GM19043 (cell line): ENCODE measurements at regions not wholly inside any gene's neighbourhood (a gene's known extent, or its start where the extent isn't known, plus 50 kb on each side); places are given as distances from the start of the nearest gene placed in this dataset.
"Not testable (repeated sequence)": the region's sequence is repeated elsewhere in the genome, so short reads cannot be mapped to it uniquely, and the experiment has no call there.

Experiments used
- ATAC-seq: cut with Tn5 transposase; IDR thresholded peaks from one replicate; pipeline ENCODE4 v1.9.1; 2021; ENCODE audit warnings: low read depth; ENCODE audit not compliant: unreplicated experiment

GRCh38 chr4:96389770-96390169 lies 549.9 kb downstream of the PDHA2 start:
- no peak for ATAC-seq

- ATAC-seq, result no peak
Measured at GRCh38 chr4:96390404-96390803, 550.5 kb downstream of the PDHA2 start.

GRCh38 chr4:96395747-96396146 lies 555.9 kb downstream of the PDHA2 start:
- no peak for ATAC-seq

- no peak for ATAC-seq
Measured at GRCh38 chr4:96406742-96407141, 566.8 kb downstream of the PDHA2 start.

- no peak for ATAC-seq
Measured at GRCh38 chr4:96407225-96407624, 567.3 kb downstream of the PDHA2 start.

- ATAC-seq, result no peak
Measured at GRCh38 chr4:96407738-96408463, 568.0 kb downstream of the PDHA2 start.

- not testable (repeated sequence) for ATAC-seq
Measured at GRCh38 chr4:96414853-96415252, 575.0 kb downstream of the PDHA2 start.

GRCh38 chr4:96429657-96430056 lies 589.8 kb downstream of the PDHA2 start:
- ATAC-seq, result no peak

- ATAC-seq, result no peak
Measured at GRCh38 chr4:96431094-96431493, 591.2 kb downstream of the PDHA2 start.

- ATAC-seq, result no peak
Measured at GRCh38 chr4:96448315-96448872, 608.5 kb downstream of the PDHA2 start.

- ATAC-seq, result no peak
Measured at GRCh38 chr4:96455045-96455720, 615.3 kb downstream of the PDHA2 start.

- not testable (repeated sequence) for ATAC-seq
Measured at GRCh38 chr4:96458031-96458430, 618.1 kb downstream of the PDHA2 start.

GRCh38 chr4:96459105-96459504 lies 619.2 kb downstream of the PDHA2 start:
- no peak for ATAC-seq

GRCh38 chr4:96465834-96466233 lies 625.9 kb downstream of the PDHA2 start:
- no peak for ATAC-seq

- ATAC-seq, result no peak
Measured at GRCh38 chr4:96471956-96472867, 632.3 kb downstream of the PDHA2 start.

- no peak for ATAC-seq
Measured at GRCh38 chr4:96473246-96473645, 633.4 kb downstream of the PDHA2 start.

GRCh38 chr4:96483308-96484030 lies 643.6 kb downstream of the PDHA2 start:
- no peak for ATAC-seq

- ATAC-seq, result no peak
Measured at GRCh38 chr4:96486563-96486962, 646.7 kb downstream of the PDHA2 start.

GRCh38 chr4:96497621-96498020 lies 657.7 kb downstream of the PDHA2 start:
- no peak for ATAC-seq

GRCh38 chr4:96504386-96504785 lies 664.5 kb downstream of the PDHA2 start:
- ATAC-seq, result no peak
